ENCODE measurements at regions not wholly inside any gene's neighbourhood (a gene's known extent, or its start where the extent isn't known, plus 50 kb on each side); places are given as distances from the start of the nearest gene placed in this dataset.

DNA sequence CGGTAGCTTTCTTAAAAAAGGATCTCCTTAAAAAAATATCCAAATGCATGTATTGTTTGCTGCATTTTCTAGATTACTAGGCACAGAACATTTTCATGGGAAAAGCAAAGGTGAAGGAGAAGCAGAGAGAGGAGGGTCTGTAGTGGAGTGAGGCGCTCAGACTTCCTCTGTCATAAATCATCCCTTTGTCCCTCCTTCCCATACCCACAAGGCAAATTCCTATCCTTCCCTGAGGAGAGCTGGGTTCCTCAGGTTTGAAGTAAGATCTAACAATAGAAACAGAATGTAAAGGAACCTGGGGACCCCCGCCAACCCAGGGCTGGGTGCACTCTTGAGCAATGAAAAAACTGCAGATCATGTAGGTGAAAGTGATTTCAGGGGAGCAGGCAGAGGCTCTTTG lies 149.2 kb upstream of the ANKH start:
- Histone ChIP-seq H3K4me2 (ENCODE audit: low read depth, low read length) (no peak overlapping the region), H2BK20ac (ENCODE audit: low read depth, low read length) (peak overlapping the region; percentile 97), H3K9me1 (ENCODE audit: insufficient read depth, low read length) (no peaks in the 10 kb centered on the region), H3K4ac (ENCODE audit: low read depth, low read length) (peak overlapping the region; percentile 91), H3K56ac (ENCODE audit: extremely low read depth, insufficient read depth, low read length) (peak overlapping the region; percentile 53; the same call in 1 of the 2 replicates), H4K20me1 (ENCODE audit: insufficient read depth, low read length) (no peaks in the 10 kb centered on the region), H4K91ac (ENCODE audit: insufficient read depth, low read depth, low read length) (peak overlapping the region; percentile 78), H2BK15ac (ENCODE audit: low read depth, low read length) (peak overlapping the region; percentile 37; the same call in 1 of the 3 replicates), H2BK5ac (ENCODE audit: low read depth, low read length, poor library complexity, severe bottlenecking) (peak overlapping the region; percentile 86), H3K4me3 (ENCODE audit: insufficient read depth, low read depth, low read length) (no peak overlapping the region), H3K14ac (replicated peaks; ENCODE audit: low read depth, low read length) (peak overlapping the region; percentile 78), H4K5ac (ENCODE audit: low read depth, low read length) (peak overlapping the region; percentile 70; the same call in 1 of the 2 replicates), H3K79me1 (ENCODE audit: low read depth in 1 of 2, low read length in 2 of 2) (no peaks in the 10 kb centered on the region), H4K8ac (ENCODE audit: low read depth in 2 of 2, low read length in 2 of 2) (peak overlapping the region; percentile 11 to 89; a peak in 3 of 4 replicates), H2AK5ac (ENCODE audit: low read depth, low read length) (peak overlapping the region; percentile 6; the same call in 1 of the 2 replicates), H3K9ac (ENCODE audit: low read depth, low read length) (no peak overlapping the region), H3K23ac (ENCODE audit: low read depth, low read length) (peak overlapping the region; percentile 73; the same call in 1 of the 2 replicates), H2BK120ac (ENCODE audit: low read depth, low read length) (peak overlapping the region; percentile 98), H3K18ac (ENCODE audit: low read depth, low read length) (peak overlapping the region; percentile 65), H3K9me3 (ENCODE audit: control insufficient read depth, insufficient read depth, low read length) (peaks cover 5% of the 10 kb centered on the region), H3K36me3 (ENCODE audit: control insufficient read depth, insufficient read depth, low read length) (no peaks in the 10 kb centered on the region), H3K27me3 (ENCODE audit: control insufficient read depth, insufficient read depth, low read length) (no peaks in the 10 kb centered on the region), H2AK9ac (replicated peaks; ENCODE audit: low read depth, low read length, poor library complexity) (no peak overlapping the region), H3K27ac (ENCODE audit: insufficient read depth, low read length) (peak overlapping the region; percentile 51; the same call in 1 of the 2 replicates), H3K4me1 (ENCODE audit: control insufficient read depth, insufficient read depth, low read length) (peaks cover 10% of the 10 kb centered on the region), H2AFZ (replicated peaks; ENCODE audit: low read length, poor library complexity) (peak overlapping the region; percentile 25)
- DNase-seq (no peak), ATAC-seq (ENCODE audit: low read depth) (peak; percentile 15)
- in situ Hi-C loops (cut with MboI; ENCODE audit: low sequenced_read_pairs): loop anchor here (25.0 kb wide), 1 partner anchor 608 kb away; no protein-coding TSS in a partner anchor
- no CpG with 5 or more reads among the region's 3 CpGs for WGBS, 2 experiments (ENCODE audit: extremely low coverage in 2 of 2, insufficient read length in 1 of 2)
- dilution Hi-C loops (cut with HindIII; ENCODE audit: low sequenced_read_pairs, unreplicated experiment): no loop called here
- CTCF ChIA-PET: interaction anchor here (0.6 to 1.3 kb wide), 2 partner anchors 17 to 974 kb away, joined by 3 to 5 read pairs; no protein-coding TSS in a partner anchor
- POLR2A ChIA-PET (ENCODE audit: unreplicated experiment): no interaction called here
- intact Hi-C loops (cut with micrococcal nuclease): loop anchor here (5.0 kb wide), 1 partner anchor 977 kb away; no protein-coding TSS in a partner anchor
- BruUV-seq (replicated peaks): no TSS peak
- TF ChIP-seq MAZ (IDR thresholded peaks at IDR 0.05; ENCODE audit: borderline replicate concordance, low read depth, low read length): no peak
- TF ChIP-seq MAFK (IDR thresholded peaks at IDR 0.05; ENCODE audit: low read depth, low read length): no peak
- TF ChIP-seq RCOR1 (IDR thresholded peaks at IDR 0.05; ENCODE audit: insufficient replicate concordance, low read length): no peak
- no peak for TF ChIP-seq CEBPB (IDR thresholded peaks at IDR 0.05; ENCODE audit: low read depth, low read length)
- no peak for TF ChIP-seq RFX5 (IDR thresholded peaks at IDR 0.05; ENCODE audit: low read depth, low read length)
- no peak for TF ChIP-seq MXI1 (IDR thresholded peaks at IDR 0.05; ENCODE audit: borderline replicate concordance, low read depth, low read length)
- TF ChIP-seq CHD1 (IDR thresholded peaks at IDR 0.05; ENCODE audit: low read depth, low read length): no peak
- TF ChIP-seq BHLHE40 (IDR thresholded peaks at IDR 0.05; ENCODE audit: low read depth, low read length): no peak
- TF ChIP-seq FOS (IDR thresholded peaks at IDR 0.05; ENCODE audit: low read depth, low read length): no peak
- TF ChIP-seq RAD21 (IDR thresholded peaks at IDR 0.05; ENCODE audit: low read length): no peak
- TF ChIP-seq NFE2L2 (IDR thresholded peaks at IDR 0.05; ENCODE audit: low read depth, low read length): no peak
- TF ChIP-seq USF2 (IDR thresholded peaks at IDR 0.05; ENCODE audit: low read depth, low read length): no peak
- no peak for TF ChIP-seq SMC3 (IDR thresholded peaks at IDR 0.05; ENCODE audit: low read depth, low read length)
- no peak for TF ChIP-seq POLR2A (IDR thresholded peaks at IDR 0.05; ENCODE audit: low read depth, low read length)
- TF ChIP-seq, protein P1, sequence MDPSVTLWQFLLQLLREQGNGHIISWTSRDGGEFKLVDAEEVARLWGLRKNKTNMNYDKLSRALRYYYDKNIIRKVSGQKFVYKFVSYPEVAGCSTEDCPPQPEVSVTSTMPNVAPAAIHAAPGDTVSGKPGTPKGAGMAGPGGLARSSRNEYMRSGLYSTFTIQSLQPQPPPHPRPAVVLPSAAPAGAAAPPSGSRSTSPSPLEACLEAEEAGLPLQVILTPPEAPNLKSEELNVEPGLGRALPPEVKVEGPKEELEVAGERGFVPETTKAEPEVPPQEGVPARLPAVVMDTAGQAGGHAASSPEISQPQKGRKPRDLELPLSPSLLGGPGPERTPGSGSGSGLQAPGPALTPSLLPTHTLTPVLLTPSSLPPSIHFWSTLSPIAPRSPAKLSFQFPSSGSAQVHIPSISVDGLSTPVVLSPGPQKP (IDR thresholded peaks at IDR 0.05; ENCODE audit: borderline replicate concordance, low read depth, low read length): no peak
- TF ChIP-seq CTCF (conservative IDR thresholded peaks at IDR 0.05; ENCODE audit: low read depth, low read length): no peak

Data from IMR-90 (cell line).